GM19397 (cell line): ENCODE measurements at regions not wholly inside any gene's neighbourhood (a gene's known extent, or its start where the extent isn't known, plus 50 kb on each side); places are given as distances from the start of the nearest gene placed in this dataset.
A peak's percentile ranks its signal among the peaks of the same experiment; 100 is the strongest.

Source experiments
- ATAC-seq: cut with Tn5 transposase; IDR thresholded peaks from one replicate; pipeline ENCODE4 v1.9.1; 2021; ENCODE audit warnings: mild to moderate bottlenecking, moderate library complexity; ENCODE audit not compliant: unreplicated experiment

DNA sequence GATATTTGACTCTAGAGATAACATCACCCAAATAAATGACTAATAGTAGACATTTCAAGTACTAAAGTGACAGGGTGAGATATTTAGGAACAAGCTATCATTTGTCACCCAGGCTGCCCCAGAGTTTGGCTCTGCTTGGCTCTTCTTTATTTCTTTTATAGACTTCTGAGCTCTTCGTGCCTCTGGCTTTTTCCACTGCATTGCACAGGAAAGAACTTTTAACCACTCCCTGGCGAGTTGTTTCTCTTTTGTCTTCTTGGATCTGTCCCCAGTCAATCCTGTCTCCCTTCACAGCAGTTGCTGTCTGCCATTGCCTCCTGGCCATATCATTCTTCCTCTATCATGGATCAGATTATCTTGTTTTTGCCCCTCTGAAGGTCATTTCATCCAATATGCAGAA, 339.2 kb upstream of the DCBLD2 start:
- ATAC-seq: no peak

DNA sequence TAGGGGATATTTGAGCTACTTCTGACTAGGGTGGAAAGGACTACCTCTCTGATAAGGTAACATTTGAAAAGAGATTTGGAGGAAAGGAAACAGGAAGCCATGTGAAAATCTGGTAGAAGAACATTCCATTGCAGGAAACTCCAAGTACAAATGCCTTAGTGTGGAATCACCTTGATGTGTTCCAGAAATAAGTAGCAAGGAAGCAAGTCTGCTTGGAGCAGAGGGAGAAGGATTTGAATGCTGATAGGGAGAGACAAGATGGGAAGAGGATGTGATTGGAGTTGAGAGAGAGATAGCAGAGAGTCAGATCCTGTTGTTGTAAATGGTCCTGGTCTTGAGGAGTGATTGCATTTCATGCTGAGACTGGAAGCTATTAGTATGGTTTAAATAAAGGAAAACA, 335.1 kb upstream of the DCBLD2 start:
- ATAC-seq: no peak

DNA sequence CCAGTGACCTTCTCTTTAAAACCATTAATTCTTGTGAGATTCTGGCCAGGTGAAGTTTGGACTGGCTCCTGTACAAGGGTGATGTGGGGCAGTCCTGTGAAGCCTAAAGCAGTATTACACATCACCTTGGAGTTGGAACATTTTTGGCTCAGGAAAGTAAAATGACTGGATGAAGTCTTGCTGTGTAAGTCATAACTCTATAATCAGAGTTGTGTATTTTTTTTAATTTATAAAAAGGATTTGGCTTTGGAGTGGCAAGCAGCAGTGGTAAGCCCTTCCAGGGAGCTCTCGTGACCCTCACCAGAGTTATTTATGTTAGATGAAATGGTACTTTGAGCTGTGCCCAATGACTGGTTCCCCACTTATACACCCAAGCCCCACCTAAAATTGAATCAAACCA, 331.2 kb upstream of the DCBLD2 start:
- no peak for ATAC-seq

DNA sequence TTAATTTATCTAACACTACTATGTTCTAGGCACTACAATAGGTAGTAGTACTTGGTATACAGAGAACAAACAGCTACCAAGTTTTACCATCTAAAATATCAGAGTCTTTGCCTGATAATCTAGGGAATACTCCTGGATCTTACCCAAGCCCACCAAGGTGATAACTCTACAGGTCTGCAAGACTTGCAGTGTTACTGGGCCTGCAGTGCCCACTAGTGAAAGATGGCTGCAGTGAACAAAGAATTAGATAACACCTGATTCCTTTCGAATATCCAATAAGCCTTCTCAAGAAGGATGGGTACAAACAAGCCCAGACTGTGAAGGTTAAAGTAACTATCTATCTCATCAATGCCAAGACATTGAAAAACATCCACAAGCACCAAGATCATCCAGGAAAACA, 317.0 kb upstream of the DCBLD2 start:
- no peak for ATAC-seq

DNA sequence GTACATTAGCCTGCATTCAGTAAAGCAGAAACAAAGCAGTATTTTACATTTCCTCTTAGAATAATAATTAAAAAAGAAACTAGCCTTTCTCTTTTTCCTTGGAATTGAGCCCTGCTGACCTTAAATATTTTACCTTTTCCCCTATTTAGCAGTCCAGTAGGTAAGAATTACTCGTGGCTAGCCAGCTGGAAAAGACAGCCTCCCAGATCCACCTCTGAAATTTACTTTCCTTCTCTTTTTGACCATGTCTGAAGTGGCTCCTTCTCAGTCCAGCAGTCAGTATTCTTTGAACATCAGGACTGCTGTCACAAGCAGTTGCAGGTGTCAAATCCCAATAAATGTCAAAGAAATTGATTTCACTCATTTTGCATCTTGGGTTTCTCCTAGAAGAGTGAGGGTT, 311.5 kb upstream of the DCBLD2 start:
- no peak for ATAC-seq

DNA sequence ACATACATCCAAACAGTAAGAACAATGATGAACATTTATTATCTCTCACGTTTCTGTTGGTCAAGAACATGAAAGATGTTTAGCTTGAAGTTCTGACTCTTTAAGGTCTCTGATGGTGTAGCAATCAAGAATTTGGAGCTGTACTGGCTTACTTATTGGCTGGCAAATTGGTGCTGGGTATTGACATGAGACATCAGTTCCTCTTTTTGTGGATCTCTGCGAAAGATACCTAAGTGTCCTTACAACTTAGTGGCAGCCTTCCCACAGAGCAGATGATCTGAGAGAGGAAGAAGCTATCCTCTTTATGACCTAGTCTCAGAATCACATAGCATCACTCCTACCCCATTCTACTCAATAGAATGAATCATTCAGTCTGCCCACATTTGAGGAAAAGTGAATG, 309.8 kb upstream of the DCBLD2 start:
- no peak for ATAC-seq

DNA sequence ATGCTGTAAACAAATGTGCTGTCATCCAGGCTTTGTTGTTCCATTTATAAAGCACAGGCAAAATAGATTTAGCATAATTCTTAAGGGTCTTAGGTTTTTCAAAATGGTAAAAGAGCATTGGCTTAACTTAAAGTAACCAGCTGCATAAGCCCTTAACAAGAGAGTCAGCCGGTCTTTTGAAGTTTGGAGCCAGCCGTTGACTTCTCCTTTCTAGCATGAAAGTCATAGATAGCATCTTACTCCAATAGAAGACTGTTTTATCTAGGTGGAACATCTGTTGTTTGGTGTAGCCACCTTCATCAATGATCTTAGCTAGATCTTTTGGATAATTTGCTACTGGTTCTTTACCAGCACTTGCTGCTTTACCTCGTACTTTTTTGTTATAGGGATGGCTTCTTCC, 297.5 kb upstream of the DCBLD2 start:
- ATAC-seq: no peak

DNA sequence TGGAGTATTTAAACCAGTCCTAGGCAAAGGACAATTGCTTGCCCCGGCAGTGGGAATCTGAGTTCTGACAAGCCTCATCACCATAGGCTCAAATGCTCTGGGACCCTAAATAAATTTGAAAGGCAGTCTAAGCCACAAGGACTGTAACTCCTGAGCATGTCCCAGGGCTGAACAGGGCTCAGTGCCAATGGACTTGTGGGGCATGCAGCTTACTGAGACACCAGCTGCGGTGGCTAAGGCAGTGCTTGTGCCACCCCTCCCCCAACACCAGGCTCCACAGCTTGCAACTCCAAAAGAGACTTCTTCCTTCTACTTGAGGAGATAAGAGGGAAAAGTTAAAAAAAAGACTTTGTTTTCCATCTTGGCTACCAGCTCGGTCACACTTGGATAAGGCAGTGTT, 289.7 kb upstream of the DCBLD2 start:
- no peak for ATAC-seq

DNA sequence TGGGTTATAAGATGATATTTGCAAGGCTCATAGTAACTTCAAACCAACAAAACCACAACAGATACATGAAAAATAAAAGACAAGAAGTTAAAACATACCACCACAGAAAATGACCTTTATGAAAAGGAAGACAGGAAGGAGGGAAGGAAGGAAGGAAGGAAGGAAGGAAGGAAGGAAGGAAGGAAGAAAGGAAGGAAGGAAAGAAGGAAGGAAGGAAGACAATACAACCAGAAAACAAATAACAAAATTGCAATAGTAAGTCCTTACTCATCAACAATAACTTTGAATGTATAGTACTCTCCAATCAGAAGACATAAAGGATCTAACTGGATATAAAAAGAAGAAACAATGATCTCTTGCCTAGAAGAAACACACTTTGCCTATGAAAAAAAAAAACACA, 287.4 kb upstream of the DCBLD2 start:
- ATAC-seq: no peak

DNA sequence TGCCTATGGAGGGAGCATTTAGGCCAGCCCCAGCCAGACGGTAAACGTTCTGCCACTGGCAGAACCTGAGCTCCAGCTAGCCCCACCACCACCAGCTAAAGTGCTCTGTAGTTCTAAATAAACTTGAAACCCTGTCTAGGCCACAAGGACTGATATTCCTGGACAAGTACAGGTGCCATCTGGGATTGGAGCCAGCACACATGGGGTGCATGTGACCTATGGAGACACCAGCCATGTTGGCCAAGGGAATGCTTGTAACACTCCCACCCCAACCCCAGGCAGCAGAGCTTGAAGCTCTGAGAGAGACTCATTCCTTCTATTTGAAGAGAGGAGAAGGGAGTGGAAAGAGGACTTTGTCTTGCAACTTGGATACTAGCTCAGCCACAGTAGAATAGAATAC, 284.5 kb upstream of the DCBLD2 start:
- ATAC-seq: no peak

DNA sequence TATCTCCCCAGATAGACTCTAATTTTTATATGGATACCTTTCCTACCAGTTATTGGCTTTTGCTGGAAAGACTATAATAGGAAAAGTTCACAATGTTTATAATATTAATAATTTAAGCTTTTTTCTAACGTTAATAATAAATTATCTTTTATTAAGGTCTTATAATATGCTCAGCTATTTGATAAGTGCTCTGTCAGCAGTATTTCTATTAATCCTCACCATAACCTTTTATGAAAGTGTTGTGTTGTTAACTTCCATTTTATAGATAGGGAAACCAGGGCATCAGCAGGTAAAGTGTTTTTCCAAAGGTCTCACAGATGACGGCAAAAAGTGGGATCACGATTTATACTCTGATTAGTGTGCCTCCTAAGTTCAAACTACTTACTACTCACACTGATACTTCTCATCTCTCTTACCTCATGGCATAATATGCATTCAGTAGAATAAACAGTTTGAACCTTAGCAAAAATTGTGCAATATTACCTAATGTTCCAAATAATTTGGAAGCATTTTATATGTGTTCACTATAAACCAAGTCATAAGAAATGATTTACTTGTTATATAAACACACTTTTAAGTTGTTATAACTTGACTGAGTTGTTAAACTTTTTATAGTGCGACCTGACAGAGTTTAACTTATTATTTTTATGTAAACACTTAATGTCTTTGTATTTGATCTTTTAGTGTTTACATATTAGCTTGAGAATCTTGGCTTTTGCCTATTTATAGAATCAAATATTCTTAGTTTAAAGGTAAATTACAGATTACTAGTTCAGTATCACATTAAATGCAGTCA, 274.9 kb upstream of the DCBLD2 start:
- no peak for ATAC-seq

DNA sequence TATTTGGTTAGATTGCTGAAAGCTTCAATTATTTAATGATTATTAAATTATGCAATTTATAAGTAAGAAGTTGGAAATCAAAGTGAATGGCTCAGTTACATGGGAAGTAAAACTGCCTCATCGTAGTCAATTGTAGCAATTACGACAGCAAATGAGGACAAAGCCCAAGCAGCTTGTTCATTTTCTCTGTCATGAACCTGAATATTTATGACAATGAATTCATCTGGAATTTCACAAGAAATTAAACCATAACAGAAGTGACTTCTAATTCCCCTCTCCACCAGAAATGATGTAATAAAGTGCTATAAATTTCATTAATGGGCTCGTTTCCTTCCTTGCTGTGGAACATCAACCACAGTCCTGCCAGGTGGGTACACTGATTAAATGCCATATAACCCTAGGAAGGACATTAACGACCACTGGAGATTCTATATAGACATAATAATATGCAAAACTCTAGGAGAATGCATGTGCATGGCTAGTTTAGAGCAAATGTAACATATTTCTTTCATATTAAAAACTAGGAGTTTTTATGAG, 273.8 kb upstream of the DCBLD2 start:
- ATAC-seq: no peak

DNA sequence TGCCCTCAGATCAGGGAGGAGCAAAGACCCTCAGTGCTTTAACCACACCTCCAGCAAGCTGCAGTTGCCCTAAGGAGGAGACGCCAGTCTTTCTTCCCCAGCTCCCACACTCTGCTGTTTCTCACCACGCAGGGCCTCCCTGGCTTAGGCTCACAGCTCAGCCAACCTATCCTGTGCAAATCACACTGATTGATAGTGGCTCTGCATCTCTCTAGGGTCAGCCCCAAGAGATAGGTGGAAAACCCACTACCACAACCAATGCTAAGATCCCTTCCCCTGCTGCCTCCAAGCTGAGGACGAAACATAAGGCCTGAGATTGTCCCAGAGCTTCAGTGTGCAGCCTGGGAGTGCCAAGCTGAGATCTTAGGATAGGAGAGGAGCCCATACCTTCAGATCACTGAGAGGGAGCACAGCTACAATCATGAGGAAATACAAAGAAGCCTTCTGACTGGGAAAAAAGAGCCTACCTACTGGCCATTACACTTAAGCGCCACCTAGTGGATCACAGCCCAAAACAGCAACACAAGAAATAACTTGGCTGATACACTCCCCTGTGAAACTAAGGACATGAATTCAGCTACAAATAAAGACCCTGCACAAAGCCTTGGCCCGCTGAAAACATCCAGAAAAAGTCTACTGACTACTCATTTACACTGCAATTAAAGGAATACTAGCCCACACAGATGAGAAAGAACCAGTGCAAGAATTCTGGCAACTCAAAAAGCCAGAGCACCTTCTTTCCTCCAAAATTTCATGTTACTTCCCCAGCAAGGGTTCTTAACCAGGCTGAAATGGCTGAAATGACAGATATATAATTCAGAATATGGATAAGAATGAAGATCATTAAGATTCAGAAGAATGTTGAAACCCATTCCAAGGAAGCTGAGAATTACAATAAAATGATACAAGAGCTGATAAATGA, 271.5 kb upstream of the DCBLD2 start:
- ATAC-seq: peak; percentile 73

DNA sequence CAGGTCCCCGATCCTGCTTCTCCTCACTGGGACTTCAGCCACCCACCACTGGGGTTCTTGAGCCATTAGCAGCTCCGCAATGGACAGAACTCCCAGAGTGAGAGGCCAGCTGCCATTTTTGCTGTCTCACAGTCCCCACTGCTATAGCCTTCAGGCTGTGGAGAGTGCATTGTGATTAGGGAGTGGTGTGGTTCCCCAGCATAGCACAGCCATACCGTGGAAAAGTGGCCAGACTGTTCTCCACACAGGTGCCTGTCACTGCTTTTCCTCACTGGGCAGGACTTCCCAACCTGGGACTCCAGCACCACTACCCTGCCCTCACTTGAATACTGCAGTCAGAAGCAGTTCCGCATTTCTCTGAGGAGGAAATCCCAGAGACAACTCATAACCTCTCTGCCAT, 270.3 kb upstream of the DCBLD2 start:
- no peak for ATAC-seq

DNA sequence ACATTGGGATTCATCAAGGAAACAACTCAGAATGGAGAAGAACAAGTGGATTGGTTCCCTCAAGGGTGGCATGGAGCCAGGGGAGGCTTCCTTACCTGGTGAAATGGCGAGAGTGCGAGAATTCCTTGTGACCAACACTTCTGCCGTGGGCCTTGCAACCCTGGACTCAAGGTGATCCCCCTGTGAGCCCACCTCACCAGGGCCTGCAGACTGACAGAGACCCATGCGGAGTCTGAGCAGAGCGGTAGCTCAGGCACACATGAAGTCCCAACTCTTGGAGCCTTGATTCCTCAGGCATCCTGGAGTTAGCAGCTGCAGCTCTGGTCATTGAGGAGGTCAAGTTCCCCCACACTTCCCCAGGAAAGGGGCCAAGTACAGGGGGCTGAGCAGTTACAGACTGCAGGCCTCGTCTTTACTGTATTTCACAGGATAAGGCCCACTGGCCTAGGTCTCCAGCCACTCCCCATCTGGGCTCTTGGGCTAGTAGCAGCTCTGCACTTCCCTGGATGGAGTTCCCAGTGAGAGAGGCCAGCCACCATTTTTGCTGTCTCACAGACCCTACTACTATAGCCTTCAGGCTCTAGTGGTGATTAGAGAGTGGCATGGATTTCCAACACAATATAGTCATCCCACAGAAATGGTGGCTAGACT, 269.5 kb upstream of the DCBLD2 start:
- no peak for ATAC-seq

DNA sequence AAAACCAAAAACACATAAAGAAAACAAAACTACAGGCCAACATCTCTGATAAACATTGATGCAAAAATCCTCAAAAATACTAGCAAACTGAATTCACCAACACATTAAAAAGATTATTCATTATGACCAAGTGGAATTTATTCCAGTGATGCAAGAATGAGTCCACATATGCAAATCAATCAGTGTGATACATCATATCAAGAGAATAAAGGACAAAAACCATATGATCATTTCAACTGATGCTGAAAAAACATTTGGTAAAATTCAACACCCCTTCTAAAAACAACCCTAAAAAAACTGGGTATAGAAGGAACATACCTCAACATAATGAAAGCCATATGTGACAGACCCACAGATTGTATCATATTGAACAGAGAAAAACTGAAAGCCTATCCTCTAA, 265.6 kb upstream of the DCBLD2 start:
- ATAC-seq: no peak

DNA sequence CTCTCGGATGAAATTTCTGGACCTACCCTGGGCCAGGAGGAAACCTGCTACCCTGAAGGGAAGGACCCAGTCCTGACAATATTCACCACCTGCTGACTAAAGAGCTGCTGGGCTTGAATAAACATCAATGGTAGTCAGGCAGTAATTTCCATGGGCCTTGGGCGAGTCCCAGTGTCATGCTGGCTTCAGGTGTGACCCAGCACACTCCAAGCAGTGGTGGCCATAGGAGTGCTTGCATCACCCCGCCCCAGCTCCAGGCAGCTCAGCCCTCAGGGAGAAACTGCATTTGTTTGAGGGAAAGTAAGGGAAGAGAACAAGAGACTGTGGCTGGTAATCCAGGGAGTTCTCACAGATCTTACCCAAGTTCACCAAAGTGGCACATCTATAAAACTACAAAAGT, 261.8 kb upstream of the DCBLD2 start:
- ATAC-seq: no peak

DNA sequence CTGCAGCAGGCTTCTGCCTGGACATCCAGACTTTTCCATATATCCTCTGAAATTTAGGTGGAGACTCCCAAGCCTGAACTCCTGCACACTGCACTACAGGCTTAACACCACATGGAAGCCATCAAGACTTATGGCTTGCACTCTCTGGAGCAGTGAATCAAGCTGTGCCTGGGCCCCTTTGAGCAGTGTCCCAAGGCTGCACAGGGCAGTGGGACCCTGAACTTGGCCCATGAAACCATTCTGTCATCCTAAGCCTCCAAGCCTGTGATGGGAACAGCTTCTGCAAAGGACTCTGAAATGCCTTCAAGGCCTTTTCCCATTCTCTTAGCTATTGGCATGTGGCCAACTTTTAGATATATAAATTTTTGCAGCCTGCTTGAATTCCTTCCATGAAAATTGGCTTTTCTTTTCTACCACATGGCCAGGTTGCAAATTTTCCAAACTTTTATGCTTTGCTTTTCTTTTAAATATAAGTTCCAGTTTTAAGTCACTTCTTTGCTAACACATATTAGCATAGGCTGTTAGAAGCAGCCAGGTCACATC, 257.8 kb upstream of the DCBLD2 start:
- ATAC-seq: no peak

DNA sequence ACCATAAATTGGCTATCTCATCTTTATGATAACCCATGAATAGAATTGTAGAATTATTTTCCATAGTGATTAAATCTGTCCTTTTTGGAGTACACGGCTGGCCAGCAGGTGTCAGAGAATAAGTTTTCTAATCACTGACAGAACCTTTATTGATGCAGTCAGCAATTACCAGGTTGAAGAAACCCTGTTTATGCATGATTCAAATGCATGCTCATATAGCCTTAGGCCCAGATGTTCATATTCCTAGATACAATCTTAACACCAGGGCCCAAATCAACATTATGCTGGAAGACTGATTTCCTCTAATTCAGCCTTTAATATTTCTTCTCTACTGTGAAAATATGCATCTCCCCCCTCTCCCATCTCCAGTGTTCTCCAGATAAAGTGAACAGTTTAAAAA, 243.5 kb upstream of the DCBLD2 start:
- ATAC-seq: no peak

DNA sequence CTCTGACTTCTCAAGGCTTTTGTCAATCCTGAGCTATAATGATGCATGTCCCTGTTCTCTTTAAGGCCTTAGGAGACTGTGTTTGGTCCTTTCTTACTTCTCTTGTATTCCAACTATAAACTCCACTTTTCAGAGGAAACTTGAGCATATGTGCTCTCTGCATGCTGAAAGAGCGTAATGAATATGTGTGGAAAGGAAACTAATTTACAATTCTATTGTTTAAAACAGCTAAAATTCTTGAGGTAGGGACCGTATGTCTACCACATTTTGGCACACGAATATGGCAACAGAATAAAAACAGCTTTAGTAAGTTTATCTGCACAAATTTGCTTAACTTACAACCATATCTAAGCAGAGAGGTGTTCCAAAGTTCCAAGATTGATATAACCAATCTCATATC, 242.0 kb upstream of the DCBLD2 start:
- no peak for ATAC-seq

DNA sequence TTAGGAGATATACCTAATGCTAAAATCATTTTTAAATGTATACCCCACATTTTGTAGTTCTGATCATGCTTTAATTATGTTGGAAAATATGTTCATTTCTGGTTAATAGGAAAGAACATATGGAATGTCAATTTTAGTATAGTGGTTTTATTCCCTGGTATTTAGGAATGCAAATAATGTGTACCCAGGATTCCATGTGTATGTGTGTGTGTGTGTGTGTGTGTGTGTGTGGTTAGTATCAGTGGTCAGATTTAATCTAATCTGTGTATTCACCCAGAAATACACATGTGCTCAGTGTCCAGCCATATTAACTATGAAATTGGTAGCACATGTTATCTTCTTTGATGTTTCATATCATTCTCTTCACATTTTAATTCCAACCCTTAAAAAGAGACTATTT, 233.5 kb upstream of the DCBLD2 start:
- ATAC-seq: no peak
